ENCODE measurements at regions not wholly inside any gene's neighbourhood (a gene's known extent, or its start where the extent isn't known, plus 50 kb on each side); places are given as distances from the start of the nearest gene placed in this dataset.

DNA sequence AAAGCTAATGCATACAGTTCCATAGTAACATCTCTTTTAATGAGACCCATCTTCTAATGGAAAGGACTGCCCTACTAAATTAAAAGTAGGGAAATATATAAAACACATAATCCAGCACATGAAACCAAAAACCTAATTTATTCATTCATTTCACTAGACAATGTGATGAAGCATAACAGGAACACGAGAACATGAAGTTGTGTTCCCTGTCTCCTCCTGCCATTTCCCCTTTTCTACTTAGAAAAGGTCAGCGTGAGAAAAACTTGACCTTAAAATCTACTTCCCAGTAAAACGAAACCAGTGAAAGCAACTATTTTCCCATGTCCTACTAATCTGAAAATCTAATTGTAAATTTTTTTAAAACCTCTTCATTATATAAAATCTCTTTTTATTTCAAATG lies 847.5 kb downstream of the TLE1 start:
- H3K4me3 ChIP-seq (ENCODE audit: control insufficient read depth in 2 of 3, extremely low read depth in 1 of 3, insufficient read depth in 2 of 3, low read depth in 1 of 3, low read length in 3 of 3), result no peak overlapping the region
- H3K4me1 ChIP-seq (ENCODE audit: control insufficient read depth, extremely low read depth, insufficient read depth, low read length), result no peaks in the 10 kb centered on the region
- H3K4me2 ChIP-seq (ENCODE audit: control insufficient read depth, extremely low read depth, insufficient read depth, low read depth, low read length), result no peak overlapping the region
- no peaks in the 10 kb centered on the region for H3K79me2 ChIP-seq (ENCODE audit: control insufficient read depth, insufficient read depth, low read length)
- H3K36me3 ChIP-seq (ENCODE audit: control insufficient read depth in 2 of 2, extremely low read depth in 1 of 2, insufficient read depth in 2 of 2, low read length in 2 of 2), result no peaks in the 10 kb centered on the region
- no peak overlapping the region for H3K27ac ChIP-seq (ENCODE audit: control insufficient read depth, insufficient read depth, low read length)
- dilution Hi-C loops (cut with MboI; ENCODE audit: extremely low pct_ligation_motif_present, low sequenced_read_pairs), result no loop called here
- H3K9ac ChIP-seq (ENCODE audit: control insufficient read depth, extremely low read depth, insufficient read depth, low read length), result no peak overlapping the region
- no peak for FAIRE-seq
- no peak overlapping the region for H2AFZ ChIP-seq (ENCODE audit: control insufficient read depth, low read length)
- DNase-seq (ENCODE audit: low read depth, low spot score), result no peak
- H4K20me1 ChIP-seq (ENCODE audit: control insufficient read depth, extremely low read depth, insufficient read depth, low read length), result no peaks in the 10 kb centered on the region
- no peaks in the 10 kb centered on the region for H3K27me3 ChIP-seq (ENCODE audit: control insufficient read depth, extremely low read depth, insufficient read depth, low read length)
- H3K9me3 ChIP-seq (ENCODE audit: control insufficient read depth, low read depth, low read length), result no peaks in the 10 kb centered on the region
- H3K9me1 ChIP-seq (ENCODE audit: control insufficient read depth, extremely low read depth, insufficient read depth, low read length), result no peaks in the 10 kb centered on the region
- no peak for TF ChIP-seq EZH2 (IDR thresholded peaks at IDR 0.05; ENCODE audit: low read length)
- TF ChIP-seq, protein P1, sequence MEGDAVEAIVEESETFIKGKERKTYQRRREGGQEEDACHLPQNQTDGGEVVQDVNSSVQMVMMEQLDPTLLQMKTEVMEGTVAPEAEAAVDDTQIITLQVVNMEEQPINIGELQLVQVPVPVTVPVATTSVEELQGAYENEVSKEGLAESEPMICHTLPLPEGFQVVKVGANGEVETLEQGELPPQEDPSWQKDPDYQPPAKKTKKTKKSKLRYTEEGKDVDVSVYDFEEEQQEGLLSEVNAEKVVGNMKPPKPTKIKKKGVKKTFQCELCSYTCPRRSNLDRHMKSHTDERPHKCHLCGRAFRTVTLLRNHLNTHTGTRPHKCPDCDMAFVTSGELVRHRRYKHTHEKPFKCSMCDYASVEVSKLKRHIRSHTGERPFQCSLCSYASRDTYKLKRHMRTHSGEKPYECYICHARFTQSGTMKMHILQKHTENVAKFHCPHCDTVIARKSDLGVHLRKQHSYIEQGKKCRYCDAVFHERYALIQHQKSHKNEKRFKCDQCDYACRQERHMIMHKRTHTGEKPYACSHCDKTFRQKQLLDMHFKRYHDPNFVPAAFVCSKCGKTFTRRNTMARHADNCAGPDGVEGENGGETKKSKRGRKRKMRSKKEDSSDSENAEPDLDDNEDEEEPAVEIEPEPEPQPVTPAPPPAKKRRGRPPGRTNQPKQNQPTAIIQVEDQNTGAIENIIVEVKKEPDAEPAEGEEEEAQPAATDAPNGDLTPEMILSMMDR (optimal IDR thresholded peaks at IDR 0.05 in 1 of 3, IDR thresholded peaks at IDR 0.05 in 1 of 3, conservative IDR thresholded peaks at IDR 0.05 in 1 of 3; ENCODE audit: extremely low read depth in 1 of 3, insufficient read depth in 2 of 3, low read length in 3 of 3), result no peak

DNA sequence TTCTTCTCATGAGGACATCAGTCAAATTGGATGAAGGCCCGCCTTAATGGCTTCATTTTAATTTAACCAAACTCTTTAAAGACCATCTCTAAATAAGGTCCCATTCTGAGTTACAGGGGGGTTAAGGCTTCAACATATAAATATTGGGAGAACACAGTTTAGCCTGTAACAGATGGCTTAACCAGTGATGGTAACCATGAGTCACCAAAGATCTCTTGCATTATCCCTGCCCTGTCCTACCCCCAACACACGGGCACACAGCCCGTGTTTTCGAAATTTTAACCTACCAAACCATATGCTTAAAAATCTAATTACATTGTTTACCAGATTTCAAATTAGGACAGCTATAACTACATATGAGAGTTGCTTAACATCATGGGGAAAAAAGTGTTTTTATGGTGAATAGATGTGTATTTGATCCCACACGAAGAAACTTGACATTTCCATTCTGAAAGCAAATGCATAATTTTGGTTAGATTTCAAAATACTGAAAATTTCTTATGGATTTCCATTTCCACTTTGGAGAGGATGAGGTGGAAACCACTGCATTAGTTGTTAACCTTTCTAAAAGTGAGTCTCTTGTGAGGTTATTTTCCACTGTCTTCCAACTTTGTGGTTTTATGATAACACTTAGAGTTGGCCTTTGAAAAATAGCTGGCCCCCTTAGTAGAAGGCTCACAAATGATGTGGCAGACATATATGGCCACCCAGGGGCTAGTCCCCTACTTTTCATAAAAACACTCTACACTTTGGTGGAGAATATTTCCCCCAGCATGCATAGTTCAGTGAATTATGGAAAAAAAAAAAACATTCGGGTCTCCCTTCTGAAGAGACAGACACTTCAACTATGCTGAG lies 849.3 kb downstream of the TLE1 start:
- Histone ChIP-seq H3K27ac (ENCODE audit: control insufficient read depth, insufficient read depth, low read length) (no peak overlapping the region), H3K79me2 (ENCODE audit: control insufficient read depth, insufficient read depth, low read length) (no peaks in the 10 kb centered on the region), H3K9me1 (ENCODE audit: control insufficient read depth, extremely low read depth, insufficient read depth, low read length) (no peaks in the 10 kb centered on the region), H3K4me1 (ENCODE audit: control insufficient read depth, extremely low read depth, insufficient read depth, low read length) (no peaks in the 10 kb centered on the region), H3K27me3 (ENCODE audit: control insufficient read depth, extremely low read depth, insufficient read depth, low read length) (no peaks in the 10 kb centered on the region), H3K9me3 (ENCODE audit: control insufficient read depth, low read depth, low read length) (no peaks in the 10 kb centered on the region), H3K9ac (ENCODE audit: control insufficient read depth, extremely low read depth, insufficient read depth, low read length) (no peak overlapping the region), H3K4me3 (ENCODE audit: control insufficient read depth in 2 of 3, extremely low read depth in 1 of 3, insufficient read depth in 2 of 3, low read depth in 1 of 3, low read length in 3 of 3) (no peak overlapping the region), H3K4me2 (ENCODE audit: control insufficient read depth, extremely low read depth, insufficient read depth, low read depth, low read length) (no peak overlapping the region), H2AFZ (ENCODE audit: control insufficient read depth, low read length) (no peak overlapping the region), H3K36me3 (ENCODE audit: control insufficient read depth in 2 of 2, extremely low read depth in 1 of 2, insufficient read depth in 2 of 2, low read length in 2 of 2) (no peaks in the 10 kb centered on the region), H4K20me1 (ENCODE audit: control insufficient read depth, extremely low read depth, insufficient read depth, low read length) (no peaks in the 10 kb centered on the region)
- TF ChIP-seq, protein P1 (optimal IDR thresholded peaks at IDR 0.05 in 1 of 3, IDR thresholded peaks at IDR 0.05 in 1 of 3, conservative IDR thresholded peaks at IDR 0.05 in 1 of 3; ENCODE audit: extremely low read depth in 1 of 3, insufficient read depth in 2 of 3, low read length in 3 of 3), result no peak
- no peak for TF ChIP-seq EZH2 (IDR thresholded peaks at IDR 0.05; ENCODE audit: low read length)
- FAIRE-seq (no peak), DNase-seq (ENCODE audit: low read depth, low spot score) (no peak)
- dilution Hi-C loops (cut with MboI; ENCODE audit: extremely low pct_ligation_motif_present, low sequenced_read_pairs), result no loop called here
